ENCODE measurements at regions not wholly inside any gene's neighbourhood (a gene's known extent, or its start where the extent isn't known, plus 50 kb on each side); places are given as distances from the start of the nearest gene placed in this dataset.

DNA sequence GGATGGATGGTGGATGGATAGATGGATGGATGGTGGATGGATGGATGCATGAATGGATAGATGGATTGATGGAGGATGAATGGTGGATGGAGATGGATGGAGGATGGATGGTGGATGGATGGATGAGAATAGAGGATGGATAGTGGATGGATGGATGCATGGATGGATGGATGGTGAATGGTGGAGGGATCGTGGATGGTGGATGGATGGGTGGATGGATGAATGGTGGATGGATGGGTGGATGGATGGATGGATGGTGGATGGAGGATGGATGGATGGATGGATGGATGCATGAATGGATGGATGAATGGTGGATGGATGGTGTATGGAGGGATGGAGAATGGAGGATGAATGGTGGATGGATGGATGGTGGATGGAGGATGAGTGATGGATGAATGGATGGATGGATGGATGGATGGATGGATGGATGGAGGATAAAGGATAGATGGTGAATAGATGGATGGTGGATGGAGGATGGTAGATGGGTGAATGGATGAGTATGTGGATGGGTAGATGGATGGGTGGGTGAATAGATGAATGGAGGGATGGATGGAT is 76.3 kb downstream of the PDGFA start:
- no peak overlapping the region for H3K4me3 ChIP-seq
- H3K9me3 ChIP-seq (replicated peaks in 1 of 3), result no peaks in the 10 kb centered on the region
- WGBS, 4 donors, result 83 to 94% (median 85%) methylated on average over 1 of the region's 1 CpG
- intact Hi-C loops (cut with DNase I), result loop anchor here in 1 of 2 donors (10.0 kb wide), 1 partner anchor 109 kb away; no protein-coding TSS in a partner anchor
- no peak overlapping the region for H3K27ac ChIP-seq
- no peak for DNase-seq
- H3K27me3 ChIP-seq, result no peaks in the 10 kb centered on the region
- H3K36me3 ChIP-seq (replicated peaks in 1 of 2), result no peaks in the 10 kb centered on the region
- H3K4me1 ChIP-seq (replicated peaks in 1 of 2), result no peaks in the 10 kb centered on the region
- TF ChIP-seq, protein P1, sequence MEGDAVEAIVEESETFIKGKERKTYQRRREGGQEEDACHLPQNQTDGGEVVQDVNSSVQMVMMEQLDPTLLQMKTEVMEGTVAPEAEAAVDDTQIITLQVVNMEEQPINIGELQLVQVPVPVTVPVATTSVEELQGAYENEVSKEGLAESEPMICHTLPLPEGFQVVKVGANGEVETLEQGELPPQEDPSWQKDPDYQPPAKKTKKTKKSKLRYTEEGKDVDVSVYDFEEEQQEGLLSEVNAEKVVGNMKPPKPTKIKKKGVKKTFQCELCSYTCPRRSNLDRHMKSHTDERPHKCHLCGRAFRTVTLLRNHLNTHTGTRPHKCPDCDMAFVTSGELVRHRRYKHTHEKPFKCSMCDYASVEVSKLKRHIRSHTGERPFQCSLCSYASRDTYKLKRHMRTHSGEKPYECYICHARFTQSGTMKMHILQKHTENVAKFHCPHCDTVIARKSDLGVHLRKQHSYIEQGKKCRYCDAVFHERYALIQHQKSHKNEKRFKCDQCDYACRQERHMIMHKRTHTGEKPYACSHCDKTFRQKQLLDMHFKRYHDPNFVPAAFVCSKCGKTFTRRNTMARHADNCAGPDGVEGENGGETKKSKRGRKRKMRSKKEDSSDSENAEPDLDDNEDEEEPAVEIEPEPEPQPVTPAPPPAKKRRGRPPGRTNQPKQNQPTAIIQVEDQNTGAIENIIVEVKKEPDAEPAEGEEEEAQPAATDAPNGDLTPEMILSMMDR (IDR thresholded peaks at IDR 0.05), result no peak
- TF ChIP-seq POLR2A (IDR thresholded peaks at IDR 0.05), result no peak

DNA sequence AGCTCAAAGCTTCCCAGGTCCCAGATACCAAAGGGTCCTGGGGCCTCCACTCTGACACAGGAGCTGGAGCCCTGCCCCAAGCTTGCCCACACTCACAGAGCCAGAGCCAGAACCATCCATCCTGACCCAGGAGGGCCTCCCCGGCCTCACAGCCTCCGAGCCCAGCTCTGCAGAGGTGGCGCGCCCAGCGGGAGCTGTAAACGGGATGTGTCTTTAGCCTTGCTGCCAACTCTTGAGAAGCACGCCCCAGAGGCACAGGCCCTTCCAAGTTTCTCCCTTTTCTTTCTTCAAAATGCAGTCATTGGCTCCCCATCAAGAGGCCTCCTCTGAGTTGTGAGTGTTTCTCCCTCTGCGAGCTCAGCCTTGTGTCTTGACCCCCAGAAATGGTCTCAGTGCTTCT is 75.0 kb downstream of the PDGFA start:
- WGBS, 4 donors, result 72 to 84% (median 79%) methylated on average over 2 to 8 of the region's 8 CpGs
- no peaks in the 10 kb centered on the region for H3K36me3 ChIP-seq (replicated peaks in 1 of 2)
- H3K4me1 ChIP-seq (replicated peaks in 1 of 2), result no peaks in the 10 kb centered on the region
- no peaks in the 10 kb centered on the region for H3K27me3 ChIP-seq
- H3K27ac ChIP-seq, result no peak overlapping the region
- intact Hi-C loops (cut with DNase I), result loop anchor here in 1 of 2 donors (10.0 kb wide), 1 partner anchor 110 kb away; no protein-coding TSS in a partner anchor
- no peaks in the 10 kb centered on the region for H3K9me3 ChIP-seq (replicated peaks in 1 of 3)
- no peak for DNase-seq
- TF ChIP-seq POLR2A (IDR thresholded peaks at IDR 0.05), result no peak
- TF ChIP-seq, protein P1 (IDR thresholded peaks at IDR 0.05), result no peak
- H3K4me3 ChIP-seq, result no peak overlapping the region

DNA sequence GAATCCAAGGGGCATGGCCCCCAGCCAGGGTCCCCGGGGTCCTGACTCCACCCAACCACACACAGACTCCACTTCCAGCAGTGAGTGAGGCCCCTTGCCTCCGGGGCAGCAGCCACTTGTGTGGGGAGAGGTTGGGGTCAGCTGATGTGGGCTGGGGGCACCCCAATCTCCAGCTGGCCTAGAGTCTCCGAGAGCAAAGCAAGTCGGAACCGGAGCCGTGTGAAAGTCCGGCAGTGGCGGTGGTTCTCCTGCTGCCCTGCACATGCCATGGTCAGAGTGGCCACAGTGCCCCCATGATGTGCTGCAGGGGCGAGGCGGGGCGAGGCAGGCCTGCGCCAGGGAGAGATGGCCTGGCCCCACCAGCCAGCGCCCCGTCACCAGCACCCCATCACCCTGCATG is 74.6 kb downstream of the PDGFA start:
- no peaks in the 10 kb centered on the region for H3K9me3 ChIP-seq (replicated peaks in 1 of 3)
- 75 to 91% (median 88%) methylated on average over 3 to 14 of the region's 14 CpGs for WGBS, 4 donors
- H3K27ac ChIP-seq, result no peak overlapping the region
- no peak for TF ChIP-seq POLR2A (IDR thresholded peaks at IDR 0.05)
- TF ChIP-seq, protein P1 (IDR thresholded peaks at IDR 0.05), result no peak
- intact Hi-C loops (cut with DNase I), result loop anchor here in 1 of 2 donors (10.0 kb wide), 1 partner anchor 110 kb away; no protein-coding TSS in a partner anchor
- H3K36me3 ChIP-seq (replicated peaks in 1 of 2), result no peaks in the 10 kb centered on the region
- H3K4me3 ChIP-seq, result no peak overlapping the region
- no peak for DNase-seq
- H3K4me1 ChIP-seq (replicated peaks in 1 of 2), result no peaks in the 10 kb centered on the region
- no peaks in the 10 kb centered on the region for H3K27me3 ChIP-seq

DNA sequence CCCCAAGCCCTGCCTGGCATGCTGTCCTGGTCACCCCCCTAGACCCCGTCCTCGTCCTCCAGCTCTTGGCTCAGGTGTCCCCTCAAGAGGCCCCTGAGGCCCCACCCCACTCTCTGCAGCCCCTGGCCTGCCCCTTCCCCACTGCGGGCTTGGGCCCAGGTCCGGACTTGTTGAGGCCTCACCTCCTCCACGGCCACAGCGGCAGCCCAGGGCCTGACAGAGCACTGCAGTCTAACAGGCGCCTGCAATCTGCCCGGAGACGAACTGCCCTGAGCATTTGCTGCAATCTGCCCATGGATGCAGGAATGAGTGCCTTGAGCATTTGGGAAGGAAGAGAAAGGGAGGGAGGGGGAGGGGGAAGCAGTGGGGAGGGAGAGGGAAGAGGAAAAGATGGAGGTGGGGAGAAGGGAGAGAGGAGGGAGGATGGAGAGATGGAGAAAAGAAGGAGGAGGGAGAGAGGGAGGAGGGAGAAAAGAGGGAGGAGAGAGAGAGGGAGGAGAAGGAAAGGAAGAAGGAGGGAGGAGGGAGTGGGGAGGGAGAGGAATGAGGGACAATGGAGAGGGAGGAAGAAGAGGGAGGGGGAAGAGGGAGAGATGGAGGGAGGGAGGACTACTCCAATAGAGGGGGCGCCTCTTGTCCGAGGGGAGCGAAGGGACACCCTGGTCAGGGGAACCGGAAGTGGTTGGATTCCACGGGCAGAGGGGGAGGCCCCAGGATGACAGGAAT is 73.9 kb downstream of the PDGFA start:
- WGBS, 4 donors, result 55 to 65% (median 57%) methylated on average over 10 to 14 of the region's 14 CpGs
- no peaks in the 10 kb centered on the region for H3K36me3 ChIP-seq (replicated peaks in 1 of 2)
- no peaks in the 10 kb centered on the region for H3K4me1 ChIP-seq (replicated peaks in 1 of 2)
- H3K27me3 ChIP-seq, result no peaks in the 10 kb centered on the region
- H3K4me3 ChIP-seq, result no peak overlapping the region
- no peak for TF ChIP-seq POLR2A (IDR thresholded peaks at IDR 0.05)
- TF ChIP-seq, protein P1 (IDR thresholded peaks at IDR 0.05), result no peak
- H3K27ac ChIP-seq, result no peak overlapping the region
- intact Hi-C loops (cut with DNase I), result loop anchor here in 1 of 2 donors (10.0 kb wide), 1 partner anchor 111 kb away; no protein-coding TSS in a partner anchor
- H3K9me3 ChIP-seq (replicated peaks in 1 of 3), result no peaks in the 10 kb centered on the region
- DNase-seq, result no peak

All from adrenal gland (tissue), 9 donors.